ENCODE measurements at regions not wholly inside any gene's neighbourhood (a gene's known extent, or its start where the extent isn't known, plus 50 kb on each side); places are given as distances from the start of the nearest gene placed in this dataset.

DNA sequence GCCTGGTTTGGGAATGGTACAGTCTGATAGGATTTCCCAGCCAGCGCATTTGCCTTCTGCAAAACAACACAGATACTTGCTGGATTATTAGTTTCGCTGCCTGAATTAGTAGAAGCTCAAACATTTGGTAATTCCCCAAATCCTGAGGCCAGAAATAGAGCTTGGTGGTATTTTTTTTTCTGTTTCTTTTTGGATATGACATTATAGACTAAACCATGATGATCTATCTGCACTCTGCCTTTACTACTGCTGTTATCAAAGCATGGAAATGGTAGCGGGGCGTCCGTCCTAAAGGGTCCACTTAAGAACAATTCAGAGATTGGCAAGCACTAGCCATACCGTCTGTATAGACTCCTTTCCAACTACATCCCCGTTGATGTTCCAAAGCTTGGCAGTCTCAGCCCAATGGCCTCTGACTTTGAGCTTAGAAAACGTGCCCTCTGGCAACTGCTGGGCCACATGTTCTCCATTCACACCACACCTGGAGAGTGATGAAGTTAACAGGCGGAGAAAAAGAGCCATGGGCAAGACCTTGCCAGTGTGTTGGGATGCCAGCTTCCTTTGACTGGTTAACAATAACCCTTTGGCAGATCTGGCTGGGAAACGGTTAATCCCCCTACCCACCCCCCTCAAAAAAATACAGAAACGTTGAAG, 241.0 kb upstream of the NR2F2 start:
- DNase-seq (ENCODE audit: low read depth in 1 of 2, low spot score in 1 of 2), result no peak
- H3K4me3 ChIP-seq (replicated peaks; ENCODE audit: insufficient read depth, low read length), result no peak overlapping the region
- H3K27me3 ChIP-seq (ENCODE audit: insufficient read depth, poor library complexity, severe bottlenecking), result no peaks in the 10 kb centered on the region
- TF ChIP-seq SPI1 (IDR thresholded peaks at IDR 0.05; ENCODE audit: borderline replicate concordance, low read depth) (no peak), GABPA (IDR thresholded peaks at IDR 0.05; ENCODE audit: low read depth) (no peak), POLR2AphosphoS5 (IDR thresholded peaks at IDR 0.05; ENCODE audit: low read depth) (no peak)
- TF ChIP-seq, protein P1, sequence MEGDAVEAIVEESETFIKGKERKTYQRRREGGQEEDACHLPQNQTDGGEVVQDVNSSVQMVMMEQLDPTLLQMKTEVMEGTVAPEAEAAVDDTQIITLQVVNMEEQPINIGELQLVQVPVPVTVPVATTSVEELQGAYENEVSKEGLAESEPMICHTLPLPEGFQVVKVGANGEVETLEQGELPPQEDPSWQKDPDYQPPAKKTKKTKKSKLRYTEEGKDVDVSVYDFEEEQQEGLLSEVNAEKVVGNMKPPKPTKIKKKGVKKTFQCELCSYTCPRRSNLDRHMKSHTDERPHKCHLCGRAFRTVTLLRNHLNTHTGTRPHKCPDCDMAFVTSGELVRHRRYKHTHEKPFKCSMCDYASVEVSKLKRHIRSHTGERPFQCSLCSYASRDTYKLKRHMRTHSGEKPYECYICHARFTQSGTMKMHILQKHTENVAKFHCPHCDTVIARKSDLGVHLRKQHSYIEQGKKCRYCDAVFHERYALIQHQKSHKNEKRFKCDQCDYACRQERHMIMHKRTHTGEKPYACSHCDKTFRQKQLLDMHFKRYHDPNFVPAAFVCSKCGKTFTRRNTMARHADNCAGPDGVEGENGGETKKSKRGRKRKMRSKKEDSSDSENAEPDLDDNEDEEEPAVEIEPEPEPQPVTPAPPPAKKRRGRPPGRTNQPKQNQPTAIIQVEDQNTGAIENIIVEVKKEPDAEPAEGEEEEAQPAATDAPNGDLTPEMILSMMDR (IDR thresholded peaks at IDR 0.05; ENCODE audit: insufficient read depth, low read length), result no peak
- TF ChIP-seq, protein P2, sequence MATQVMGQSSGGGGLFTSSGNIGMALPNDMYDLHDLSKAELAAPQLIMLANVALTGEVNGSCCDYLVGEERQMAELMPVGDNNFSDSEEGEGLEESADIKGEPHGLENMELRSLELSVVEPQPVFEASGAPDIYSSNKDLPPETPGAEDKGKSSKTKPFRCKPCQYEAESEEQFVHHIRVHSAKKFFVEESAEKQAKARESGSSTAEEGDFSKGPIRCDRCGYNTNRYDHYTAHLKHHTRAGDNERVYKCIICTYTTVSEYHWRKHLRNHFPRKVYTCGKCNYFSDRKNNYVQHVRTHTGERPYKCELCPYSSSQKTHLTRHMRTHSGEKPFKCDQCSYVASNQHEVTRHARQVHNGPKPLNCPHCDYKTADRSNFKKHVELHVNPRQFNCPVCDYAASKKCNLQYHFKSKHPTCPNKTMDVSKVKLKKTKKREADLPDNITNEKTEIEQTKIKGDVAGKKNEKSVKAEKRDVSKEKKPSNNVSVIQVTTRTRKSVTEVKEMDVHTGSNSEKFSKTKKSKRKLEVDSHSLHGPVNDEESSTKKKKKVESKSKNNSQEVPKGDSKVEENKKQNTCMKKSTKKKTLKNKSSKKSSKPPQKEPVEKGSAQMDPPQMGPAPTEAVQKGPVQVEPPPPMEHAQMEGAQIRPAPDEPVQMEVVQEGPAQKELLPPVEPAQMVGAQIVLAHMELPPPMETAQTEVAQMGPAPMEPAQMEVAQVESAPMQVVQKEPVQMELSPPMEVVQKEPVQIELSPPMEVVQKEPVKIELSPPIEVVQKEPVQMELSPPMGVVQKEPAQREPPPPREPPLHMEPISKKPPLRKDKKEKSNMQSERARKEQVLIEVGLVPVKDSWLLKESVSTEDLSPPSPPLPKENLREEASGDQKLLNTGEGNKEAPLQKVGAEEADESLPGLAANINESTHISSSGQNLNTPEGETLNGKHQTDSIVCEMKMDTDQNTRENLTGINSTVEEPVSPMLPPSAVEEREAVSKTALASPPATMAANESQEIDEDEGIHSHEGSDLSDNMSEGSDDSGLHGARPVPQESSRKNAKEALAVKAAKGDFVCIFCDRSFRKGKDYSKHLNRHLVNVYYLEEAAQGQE (IDR thresholded peaks at IDR 0.05; ENCODE audit: insufficient replicate concordance, low read depth), result no peak
- no peak overlapping the region for H3K27ac ChIP-seq (replicated peaks)

DNA sequence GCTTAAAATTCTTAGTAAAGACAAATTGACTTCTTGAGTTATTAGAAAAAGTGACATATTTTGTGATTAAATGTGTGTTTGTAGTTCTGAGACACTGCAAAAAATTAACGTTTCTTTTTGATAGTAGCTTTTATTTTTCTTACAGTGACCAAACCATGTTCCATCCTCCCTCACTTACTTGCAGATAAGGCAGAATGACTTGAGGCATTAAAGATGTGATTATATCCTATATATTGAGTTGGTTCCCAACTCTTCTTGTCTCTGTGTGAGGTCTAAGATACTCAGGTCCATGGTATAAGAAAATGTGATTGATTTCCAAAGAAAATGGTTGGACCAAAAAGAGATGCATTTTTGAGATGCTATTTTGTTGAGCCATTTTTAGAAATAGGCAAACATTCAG, 238.3 kb upstream of the NR2F2 start:
- no peaks in the 10 kb centered on the region for H3K27me3 ChIP-seq (ENCODE audit: insufficient read depth, poor library complexity, severe bottlenecking)
- no peak for TF ChIP-seq GABPA (IDR thresholded peaks at IDR 0.05; ENCODE audit: low read depth)
- TF ChIP-seq, protein P2 (IDR thresholded peaks at IDR 0.05; ENCODE audit: insufficient replicate concordance, low read depth), result no peak
- DNase-seq (ENCODE audit: low read depth in 1 of 2, low spot score in 1 of 2), result no peak

DNA sequence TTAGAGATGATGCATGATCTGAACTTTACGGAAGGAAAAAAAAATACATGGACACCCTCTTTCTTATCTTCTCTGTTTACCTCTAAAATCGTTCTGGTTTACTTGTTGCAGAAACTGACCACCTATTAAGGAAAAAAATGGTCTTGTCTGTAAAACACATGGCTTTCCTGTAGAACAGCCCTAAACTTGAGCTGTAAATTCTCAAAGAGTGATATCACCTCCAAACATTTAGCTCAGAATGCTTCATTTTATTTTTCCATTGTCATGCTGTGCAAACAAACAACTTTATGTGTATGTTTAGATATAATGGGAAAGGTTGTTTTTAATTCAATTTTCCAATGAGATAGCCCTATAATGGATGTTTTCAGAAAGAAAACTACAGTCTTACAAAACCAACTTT, 237.4 kb upstream of the NR2F2 start:
- H3K4me3 ChIP-seq (replicated peaks; ENCODE audit: insufficient read depth, low read length), result no peak overlapping the region
- no peak overlapping the region for H3K27ac ChIP-seq (replicated peaks)
- no peak for TF ChIP-seq POLR2AphosphoS5 (IDR thresholded peaks at IDR 0.05; ENCODE audit: low read depth)
- TF ChIP-seq, protein P1 (IDR thresholded peaks at IDR 0.05; ENCODE audit: insufficient read depth, low read length), result no peak
- TF ChIP-seq SPI1 (IDR thresholded peaks at IDR 0.05; ENCODE audit: borderline replicate concordance, low read depth), result no peak
- TF ChIP-seq, protein P2 (IDR thresholded peaks at IDR 0.05; ENCODE audit: insufficient replicate concordance, low read depth), result no peak
- no peak for TF ChIP-seq GABPA (IDR thresholded peaks at IDR 0.05; ENCODE audit: low read depth)
- DNase-seq (ENCODE audit: low read depth in 1 of 2, low spot score in 1 of 2), result no peak
- H3K27me3 ChIP-seq (ENCODE audit: insufficient read depth, poor library complexity, severe bottlenecking), result no peaks in the 10 kb centered on the region

More for the DNA sequence above, 238.3 kb upstream of the NR2F2 start:
- Histone ChIP-seq H3K27ac (replicated peaks) (no peak overlapping the region), H3K4me3 (replicated peaks; ENCODE audit: insufficient read depth, low read length) (no peak overlapping the region)
